ENCODE measurements at regions not wholly inside any gene's neighbourhood (a gene's known extent, or its start where the extent isn't known, plus 50 kb on each side); places are given as distances from the start of the nearest gene placed in this dataset.

- no peak for TF ChIP-seq POLR2AphosphoS2 (IDR thresholded peaks at IDR 0.05; ENCODE audit: low read depth, low read length)
- TF ChIP-seq CBFB (IDR thresholded peaks at IDR 0.05; ENCODE audit: low read depth), result no peak
- no peak for TF ChIP-seq POLR2A (IDR thresholded peaks at IDR 0.05; ENCODE audit: low read depth, low read length)
- no peak for TF ChIP-seq E2F4 (IDR thresholded peaks at IDR 0.05; ENCODE audit: low read depth, low read length)
- TF ChIP-seq CTCF (IDR thresholded peaks at IDR 0.05 in 2 of 3, conservative IDR thresholded peaks at IDR 0.05 in 1 of 3; ENCODE audit: control insufficient read depth in 2 of 3, extremely low read depth in 1 of 3, insufficient read depth in 1 of 3, low read depth in 3 of 3, low read length in 3 of 3), result no peak
- TF ChIP-seq, protein P1, sequence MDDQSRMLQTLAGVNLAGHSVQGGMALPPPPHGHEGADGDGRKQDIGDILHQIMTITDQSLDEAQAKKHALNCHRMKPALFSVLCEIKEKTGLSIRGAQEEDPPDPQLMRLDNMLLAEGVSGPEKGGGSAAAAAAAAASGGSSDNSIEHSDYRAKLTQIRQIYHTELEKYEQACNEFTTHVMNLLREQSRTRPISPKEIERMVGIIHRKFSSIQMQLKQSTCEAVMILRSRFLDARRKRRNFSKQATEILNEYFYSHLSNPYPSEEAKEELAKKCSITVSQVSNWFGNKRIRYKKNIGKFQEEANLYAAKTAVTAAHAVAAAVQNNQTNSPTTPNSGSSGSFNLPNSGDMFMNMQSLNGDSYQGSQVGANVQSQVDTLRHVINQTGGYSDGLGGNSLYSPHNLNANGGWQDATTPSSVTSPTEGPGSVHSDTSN (IDR thresholded peaks at IDR 0.05; ENCODE audit: insufficient replicate concordance, low read depth, low read length), result no peak
- TF ChIP-seq POLR2AphosphoS5 (IDR thresholded peaks at IDR 0.05; ENCODE audit: low read length), result no peak
- no peak for TF ChIP-seq BCL3 (IDR thresholded peaks at IDR 0.05; ENCODE audit: borderline replicate concordance, insufficient read depth, low read depth, low read length, poor library complexity, severe bottlenecking)
- TF ChIP-seq MXI1 (IDR thresholded peaks at IDR 0.05; ENCODE audit: low read depth, low read length), result no peak
- no peak for TF ChIP-seq ZNF274 (IDR thresholded peaks at IDR 0.05; ENCODE audit: insufficient read depth, insufficient read length)
- no peak for TF ChIP-seq BCL11A (IDR thresholded peaks at IDR 0.05; ENCODE audit: low read depth, low read length)
- TF ChIP-seq SRF (IDR thresholded peaks at IDR 0.05; ENCODE audit: low read depth in 2 of 2, low read length in 2 of 2), result no peak
Observed at GRCh38 chr5:153403470-153403869, 87.0 kb upstream of the GRIA1 start.
